WERI-Rb-1 (cell line): ENCODE measurements at regions not wholly inside any gene's neighbourhood (a gene's known extent, or its start where the extent isn't known, plus 50 kb on each side); places are given as distances from the start of the nearest gene placed in this dataset.

Experiments used
- DNase-seq: peaks from one replicate; pipeline ENCODE4 v3.0.0-alpha.2; 2020
- H3K27ac ChIP-seq: fragments of 250-450 bp; sonication (Bioruptor Pico); 2 replicates; pipeline ENCODE4 v1.5.1; 2020; ENCODE audit warnings: mild to moderate bottlenecking, moderate library complexity
- H3K27me3 ChIP-seq: fragments of 250-450 bp; sonication (Bioruptor Pico); 2 replicates; pipeline ENCODE4 v1.5.1; 2021; ENCODE audit warnings: mild to moderate bottlenecking, low read depth, moderate library complexity; ENCODE audit not compliant: insufficient read depth, severe bottlenecking
- H3K36me3 ChIP-seq: fragments of 250-450 bp; sonication (Bioruptor Pico); 2 replicates; pipeline ENCODE4 v1.5.1; 2020; ENCODE audit warnings: mild to moderate bottlenecking, moderate library complexity
- H3K4me3 ChIP-seq: 2 replicates; pipeline ENCODE4 v1.5.1; 2011; ENCODE audit warnings: low read depth, mild to moderate bottlenecking, control low read depth, low read length
- H3K9me3 ChIP-seq: fragments of 250-450 bp; sonication (Bioruptor Pico); 2 replicates; pipeline ENCODE4 v1.5.1; 2021; ENCODE audit warnings: mild to moderate bottlenecking, moderate library complexity; ENCODE audit not compliant: severe bottlenecking
- TF ChIP-seq, protein P1 (sequence below): IDR thresholded peaks from 2 replicates; pipeline ENCODE4 v1.5.1; 2011; ENCODE audit warnings: low read depth, mild to moderate bottlenecking, control low read depth, inconsistent platforms, low read length

DNA sequence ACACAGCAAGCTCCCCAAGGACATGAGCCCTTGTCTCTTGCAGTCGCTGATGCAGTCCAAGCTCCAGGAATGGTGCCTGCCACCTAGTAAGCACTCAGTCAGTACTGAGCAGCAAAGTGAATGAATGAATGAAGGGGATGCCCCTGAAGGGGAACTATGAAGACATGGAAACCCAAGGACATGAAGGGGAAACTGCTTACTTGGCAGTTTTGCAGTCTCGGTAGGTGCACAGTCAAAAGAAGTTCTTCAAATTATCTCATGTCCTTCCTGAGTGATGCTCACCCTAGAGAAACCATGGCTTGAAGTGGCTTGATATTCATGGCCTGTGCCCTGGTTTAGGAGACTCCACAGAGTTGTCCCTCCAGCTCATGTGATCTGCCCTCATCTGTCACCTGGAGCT lies 102.1 kb upstream of the DLX2 start:
- TF ChIP-seq, protein P1, sequence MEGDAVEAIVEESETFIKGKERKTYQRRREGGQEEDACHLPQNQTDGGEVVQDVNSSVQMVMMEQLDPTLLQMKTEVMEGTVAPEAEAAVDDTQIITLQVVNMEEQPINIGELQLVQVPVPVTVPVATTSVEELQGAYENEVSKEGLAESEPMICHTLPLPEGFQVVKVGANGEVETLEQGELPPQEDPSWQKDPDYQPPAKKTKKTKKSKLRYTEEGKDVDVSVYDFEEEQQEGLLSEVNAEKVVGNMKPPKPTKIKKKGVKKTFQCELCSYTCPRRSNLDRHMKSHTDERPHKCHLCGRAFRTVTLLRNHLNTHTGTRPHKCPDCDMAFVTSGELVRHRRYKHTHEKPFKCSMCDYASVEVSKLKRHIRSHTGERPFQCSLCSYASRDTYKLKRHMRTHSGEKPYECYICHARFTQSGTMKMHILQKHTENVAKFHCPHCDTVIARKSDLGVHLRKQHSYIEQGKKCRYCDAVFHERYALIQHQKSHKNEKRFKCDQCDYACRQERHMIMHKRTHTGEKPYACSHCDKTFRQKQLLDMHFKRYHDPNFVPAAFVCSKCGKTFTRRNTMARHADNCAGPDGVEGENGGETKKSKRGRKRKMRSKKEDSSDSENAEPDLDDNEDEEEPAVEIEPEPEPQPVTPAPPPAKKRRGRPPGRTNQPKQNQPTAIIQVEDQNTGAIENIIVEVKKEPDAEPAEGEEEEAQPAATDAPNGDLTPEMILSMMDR = no peak
- no peak overlapping the region for H3K4me3 ChIP-seq

GRCh38 chr2:172205292-172205691 lies 102.6 kb upstream of the DLX2 start:
- Histone ChIP-seq H3K4me3 (no peak overlapping the region), H3K36me3 (no peaks in the 10 kb centered on the region), H3K27me3 (no peaks in the 10 kb centered on the region), H3K27ac (no peak overlapping the region), H3K9me3 (peaks cover 4% of the 10 kb centered on the region)
- no peak for DNase-seq
- TF ChIP-seq, protein P1 = no peak

More for the DNA sequence above, 102.1 kb upstream of the DLX2 start:
- no peaks in the 10 kb centered on the region for H3K36me3 ChIP-seq
- no peaks in the 10 kb centered on the region for H3K27me3 ChIP-seq
- DNase-seq = no peak
- H3K27ac ChIP-seq = no peak overlapping the region
- peaks cover 10% of the 10 kb centered on the region for H3K9me3 ChIP-seq

GRCh38 chr2:172207911-172208310 lies 105.2 kb upstream of the DLX2 start:
- no peak for DNase-seq
- TF ChIP-seq, protein P1 = no peak
- no peak overlapping the region for H3K4me3 ChIP-seq
- no peaks in the 10 kb centered on the region for H3K27me3 ChIP-seq
- H3K9me3 ChIP-seq = no peaks in the 10 kb centered on the region
- no peaks in the 10 kb centered on the region for H3K36me3 ChIP-seq
- no peak overlapping the region for H3K27ac ChIP-seq

DNA sequence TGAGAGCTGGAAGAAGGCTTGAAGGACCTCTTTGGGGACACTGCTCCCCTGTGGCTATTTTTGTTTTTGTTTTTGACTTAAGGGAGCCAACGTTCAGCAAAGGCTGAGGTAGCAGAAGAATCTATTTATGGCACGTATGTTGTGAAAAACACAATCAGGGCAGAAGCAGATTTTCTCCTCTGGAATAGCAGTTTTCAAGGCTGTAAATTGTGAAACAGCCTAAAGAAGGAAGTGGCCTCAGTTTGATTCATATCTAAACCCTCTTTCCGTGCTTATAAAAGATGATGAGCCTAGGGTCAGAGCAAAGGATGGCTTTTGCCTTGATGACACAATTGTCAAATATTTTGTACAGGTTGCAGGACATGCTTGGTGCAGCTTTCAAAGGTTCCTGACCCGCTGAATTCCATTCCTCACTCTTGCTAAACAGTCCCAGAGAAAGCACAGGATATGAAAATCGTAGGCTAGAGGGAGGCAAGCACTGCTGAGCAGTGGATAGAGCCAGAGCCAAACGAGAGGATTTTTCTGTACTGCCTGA lies 106.2 kb upstream of the DLX2 start:
- no peak for DNase-seq
- Histone ChIP-seq H3K9me3 (no peaks in the 10 kb centered on the region), H3K27me3 (no peaks in the 10 kb centered on the region), H3K4me3 (no peak overlapping the region), H3K36me3 (no peaks in the 10 kb centered on the region), H3K27ac (no peak overlapping the region)
- TF ChIP-seq, protein P1 = no peak

- H3K4me3 ChIP-seq = no peak overlapping the region
- TF ChIP-seq, protein P1 = no peak
- no peaks in the 10 kb centered on the region for H3K36me3 ChIP-seq
- DNase-seq = no peak
- H3K9me3 ChIP-seq = no peaks in the 10 kb centered on the region
- H3K27ac ChIP-seq = no peak overlapping the region
- H3K27me3 ChIP-seq = no peaks in the 10 kb centered on the region
These were observed 107.9 kb upstream of the DLX2 start for GRCh38 chr2:172210599-172210998.

DNA sequence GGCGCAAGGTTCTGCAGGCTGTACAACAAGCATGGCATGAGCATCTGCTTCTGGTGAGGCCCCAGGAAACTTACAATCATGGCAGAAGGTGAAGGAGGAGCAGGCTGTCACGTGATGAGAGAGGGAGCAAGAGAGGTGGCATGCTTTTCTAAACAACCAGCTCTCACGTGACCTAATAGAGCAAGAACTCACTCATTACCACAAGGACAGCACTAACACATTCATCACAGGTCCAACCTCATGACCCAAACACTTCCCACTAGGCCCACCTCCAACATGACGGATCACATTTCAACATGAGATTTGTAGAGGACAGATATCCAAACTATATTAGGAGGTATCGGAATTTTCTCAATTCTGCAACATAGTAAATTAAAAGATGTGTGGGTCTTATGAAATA lies 108.8 kb upstream of the DLX2 start:
- no peaks in the 10 kb centered on the region for H3K36me3 ChIP-seq
- DNase-seq = no peak
- H3K4me3 ChIP-seq = no peak overlapping the region
- H3K27ac ChIP-seq = no peak overlapping the region
- TF ChIP-seq, protein P1 = no peak
- no peaks in the 10 kb centered on the region for H3K9me3 ChIP-seq
- no peaks in the 10 kb centered on the region for H3K27me3 ChIP-seq
